ENCODE measurements at regions not wholly inside any gene's neighbourhood (a gene's known extent, or its start where the extent isn't known, plus 50 kb on each side); places are given as distances from the start of the nearest gene placed in this dataset.

GRCh38 chr1:47684964-47685762, 247.3 kb downstream of the FOXD2 start:
- TF ChIP-seq CTCF (IDR thresholded peaks at IDR 0.05) = no peak
- TF ChIP-seq POLR2A (IDR thresholded peaks at IDR 0.05) = no peak

Measured in esophagus squamous epithelium (tissue), 4 donors.